Astrocyte of the cerebellum (primary cell): ENCODE measurements at regions not wholly inside any gene's neighbourhood (a gene's known extent, or its start where the extent isn't known, plus 50 kb on each side); places are given as distances from the start of the nearest gene placed in this dataset.
A peak's percentile ranks its signal among the peaks of the same experiment; 100 is the strongest.
"Not testable (repeated sequence)": the region's sequence is repeated elsewhere in the genome, so short reads cannot be mapped to it uniquely, and the experiment has no call there.

Experiments used
- DNase-seq: peaks from one replicate; pipeline ENCODE4 v3.0.0-alpha.2; 2011; ENCODE audit warnings: low read depth
- H3K4me3 ChIP-seq: 2 replicates; pipeline ENCODE4 v1.5.1; 2011; ENCODE audit warnings: mild to moderate bottlenecking, low read depth, low read length, moderate library complexity
- CTCF ChIP-seq: IDR thresholded peaks from 2 replicates; pipeline ENCODE4 v1.5.1; 2012; ENCODE audit warnings: low read length, low read depth, moderate library complexity, mild to moderate bottlenecking; ENCODE audit errors: missing control alignments
- in situ Hi-C: cut with HindIII; loops from 2 replicates; pipeline ENCODE4 v1.10.0; 2017; ENCODE audit warnings: low sequenced_read_pairs

- in situ Hi-C loops = no loop called here
- TF ChIP-seq CTCF = no peak
- no peak overlapping the region for H3K4me3 ChIP-seq
- no peak for DNase-seq
Measured at GRCh38 chr4:155037031-155037430, 171.4 kb upstream of the NPY2R start.

GRCh38 chr4:155038459-155038858, 170.0 kb upstream of the NPY2R start:
- in situ Hi-C loops = no loop called here
- DNase-seq = no peak
- no peak for TF ChIP-seq CTCF
- H3K4me3 ChIP-seq = no peak overlapping the region

- no peak for TF ChIP-seq CTCF
- no peak for DNase-seq
- H3K4me3 ChIP-seq = no peak overlapping the region
- in situ Hi-C loops = no loop called here
Measured at GRCh38 chr4:155039162-155039561, 169.3 kb upstream of the NPY2R start.

GRCh38 chr4:155040031-155040430, 168.4 kb upstream of the NPY2R start:
- no peak for DNase-seq
- TF ChIP-seq CTCF = no peak
- H3K4me3 ChIP-seq = no peak overlapping the region
- in situ Hi-C loops = no loop called here

GRCh38 chr4:155042014-155042413, 166.4 kb upstream of the NPY2R start:
- DNase-seq = no peak
- in situ Hi-C loops = no loop called here
- no peak overlapping the region for H3K4me3 ChIP-seq
- no peak for TF ChIP-seq CTCF

- H3K4me3 ChIP-seq, DNase-seq, in situ Hi-C loops: not testable (repeated sequence)
Measured at GRCh38 chr4:155044251-155044650, 164.2 kb upstream of the NPY2R start.

- in situ Hi-C loops = no loop called here
- H3K4me3 ChIP-seq = no peak overlapping the region
- DNase-seq = peak; percentile 23
- TF ChIP-seq CTCF = no peak
Measured at GRCh38 chr4:155047755-155048154, 160.7 kb upstream of the NPY2R start.

- H3K4me3 ChIP-seq, DNase-seq, in situ Hi-C loops: not testable (repeated sequence)
Measured at GRCh38 chr4:155054042-155054441, 154.4 kb upstream of the NPY2R start.
